DND-41 (cell line): ENCODE measurements at regions not wholly inside any gene's neighbourhood (a gene's known extent, or its start where the extent isn't known, plus 50 kb on each side); places are given as distances from the start of the nearest gene placed in this dataset.

ENCODE experiments used
- ATAC-seq: fragments of 200-7000 bp; cut with Tn5 transposase; 3 replicates; pipeline ENCODE4 v1.9.1; 2021; ENCODE audit warnings: low read depth; ENCODE audit not compliant: insufficient read depth
- DNase-seq: peaks from one replicate; pipeline ENCODE4 v3.0.0-alpha.2; 2020
- H2AFZ ChIP-seq: 2 replicates; pipeline ENCODE4 v1.6.0; 2012; ENCODE audit warnings: low read depth, low read length
- H3K27ac ChIP-seq: 2 replicates; pipeline ENCODE4 v1.5.1; 2012; ENCODE audit warnings: low read length, inconsistent platforms
- H3K27me3 ChIP-seq: fragments of 200-600 bp; sonication (generic); 2 replicates; pipeline ENCODE4 v1.6.0; 2012; ENCODE audit warnings: low read length, mild to moderate bottlenecking, inconsistent platforms; ENCODE audit not compliant: insufficient read depth, poor library complexity
- H3K36me3 ChIP-seq: 2 replicates; pipeline ENCODE4 v1.5.1; 2012; ENCODE audit warnings: low read length, inconsistent platforms; ENCODE audit not compliant: insufficient read depth
- H3K4me1 ChIP-seq: 2 replicates; pipeline ENCODE4 v1.5.1; 2012; ENCODE audit warnings: mild to moderate bottlenecking, low read length; ENCODE audit not compliant: insufficient read depth
- H3K4me2 ChIP-seq: 2 replicates; pipeline ENCODE4 v1.6.0; 2012; ENCODE audit warnings: mild to moderate bottlenecking, moderate library complexity, low read length, inconsistent platforms; ENCODE audit not compliant: insufficient read depth
- H3K4me3 ChIP-seq, 2 experiments: fragments of 200-600 bp in 1 of 2; shearing (Covaris generic) in 1 of 2; 2 replicates each; pipeline ENCODE4 v1.5.1; 2012 to 2016; ENCODE audit warnings: inconsistent platforms in 2 of 2, low read length in 2 of 2, mild to moderate bottlenecking in 2 of 2, low read depth in 1 of 2, moderate library complexity in 1 of 2
- H3K79me2 ChIP-seq: 2 replicates; pipeline ENCODE4 v1.6.0; 2012; ENCODE audit warnings: low read length, inconsistent platforms; ENCODE audit not compliant: insufficient read depth
- H3K9ac ChIP-seq: 2 replicates; pipeline ENCODE4 v1.6.0; 2012; ENCODE audit warnings: low read depth, mild to moderate bottlenecking, inconsistent platforms, low read length, moderate library complexity
- H3K9me3 ChIP-seq: 2 replicates; pipeline ENCODE4 v1.5.1; 2012; ENCODE audit warnings: low read length, moderate library complexity, mild to moderate bottlenecking, inconsistent platforms; ENCODE audit not compliant: insufficient read depth, severe bottlenecking
- H4K20me1 ChIP-seq: 2 replicates; pipeline ENCODE4 v1.6.0; 2012; ENCODE audit warnings: low read length; ENCODE audit not compliant: insufficient read depth
- CTCF ChIP-seq: IDR thresholded peaks from 2 replicates; pipeline ENCODE4 v1.5.1; 2012; ENCODE audit warnings: borderline replicate concordance, low read length, moderate library complexity, mild to moderate bottlenecking; ENCODE audit not compliant: poor library complexity, severe bottlenecking; ENCODE audit errors: extremely low read depth
- EZH2 ChIP-seq: IDR thresholded peaks from 3 replicates; pipeline ENCODE4 v1.6.1; 2012; ENCODE audit warnings: borderline replicate concordance, low read depth, mild to moderate bottlenecking, moderate library complexity, low read length, inconsistent platforms; ENCODE audit not compliant: severe bottlenecking

- H3K27me3 ChIP-seq: no peaks in the 10 kb centered on the region
- DNase-seq (no peak), ATAC-seq (no peak)
- H3K36me3 ChIP-seq: no peaks in the 10 kb centered on the region
- H2AFZ ChIP-seq: no peak overlapping the region
- H3K79me2 ChIP-seq: no peaks in the 10 kb centered on the region
- no peaks in the 10 kb centered on the region for H3K4me1 ChIP-seq
- H3K27ac ChIP-seq: no peak overlapping the region
- H3K4me3 ChIP-seq: no peak overlapping the region
- H4K20me1 ChIP-seq: no peaks in the 10 kb centered on the region
- TF ChIP-seq CTCF (no peak), EZH2 (no peak)
- H3K9ac ChIP-seq: no peak overlapping the region
- no peak overlapping the region for H3K4me2 ChIP-seq
- no peaks in the 10 kb centered on the region for H3K9me3 ChIP-seq
Observed at GRCh38 chr5:173757403-173758209, 130.5 kb upstream of the CPEB4 start.

DNA sequence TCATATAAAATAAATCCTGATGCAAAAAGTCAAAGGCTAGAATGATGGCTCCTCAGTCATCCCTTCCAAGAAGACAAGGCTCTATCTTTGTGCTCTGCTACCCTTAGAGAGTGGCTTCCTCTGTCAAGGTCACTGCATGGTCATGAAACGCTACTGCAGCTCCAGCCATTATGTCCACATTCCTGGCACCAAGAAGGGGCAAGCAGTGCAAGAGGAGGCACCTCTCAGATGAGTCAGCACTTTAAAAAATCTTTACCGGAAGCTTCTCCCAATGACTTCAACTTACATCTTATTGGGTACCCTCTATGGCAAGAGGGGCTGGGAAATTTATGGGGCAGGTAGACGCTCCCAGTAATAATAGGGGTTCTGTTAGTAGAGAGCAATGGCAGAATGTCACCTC is 129.5 kb upstream of the CPEB4 start:
- Histone ChIP-seq H3K4me1 (no peaks in the 10 kb centered on the region), H3K27me3 (no peaks in the 10 kb centered on the region), H3K9ac (no peak overlapping the region), H4K20me1 (no peaks in the 10 kb centered on the region), H3K4me3 (no peak overlapping the region), H3K36me3 (no peaks in the 10 kb centered on the region), H3K27ac (no peak overlapping the region), H3K9me3 (no peaks in the 10 kb centered on the region), H3K79me2 (no peaks in the 10 kb centered on the region), H3K4me2 (no peak overlapping the region), H2AFZ (no peak overlapping the region)
- ATAC-seq (no peak), DNase-seq (no peak)
- TF ChIP-seq EZH2: no peak
- TF ChIP-seq CTCF: no peak

- Histone ChIP-seq H3K27me3 (no peaks in the 10 kb centered on the region), H3K36me3 (no peaks in the 10 kb centered on the region), H3K4me3 (no peak overlapping the region), H3K4me1 (no peaks in the 10 kb centered on the region), H3K4me2 (no peak overlapping the region), H2AFZ (no peak overlapping the region), H3K79me2 (no peaks in the 10 kb centered on the region), H3K9me3 (no peaks in the 10 kb centered on the region), H4K20me1 (no peaks in the 10 kb centered on the region), H3K27ac (no peak overlapping the region), H3K9ac (no peak overlapping the region)
- TF ChIP-seq EZH2 (no peak), CTCF (no peak)
- DNase-seq: no peak
- ATAC-seq: no peak
Observed at GRCh38 chr5:173759691-173760090, 128.5 kb upstream of the CPEB4 start.
